Thoracic aorta (tissue), 2 donors: ENCODE measurements at regions not wholly inside any gene's neighbourhood (a gene's known extent, or its start where the extent isn't known, plus 50 kb on each side); places are given as distances from the start of the nearest gene placed in this dataset.

Experiments
- ATAC-seq: fragments of 150-250 bp; one replicate; pipeline ENCODE4 v1.8.0; 2017; ENCODE audit warnings: low read depth; ENCODE audit not compliant: insufficient number of reproducible peaks, low FRiP score
- DNase-seq: peaks from one replicate; pipeline ENCODE4 v3.0.0-alpha.2; 2020; ENCODE audit warnings: low spot score
- H3K27ac ChIP-seq, 2 donors: fragments of 200-600 bp; sonication (generic); 1 replicate in 1 of 2; 2 replicates in 1 of 2; pipeline ENCODE4 v1.5.1; 2016; ENCODE audit warnings: mild to moderate bottlenecking in 2 of 2, moderate library complexity in 2 of 2
- H3K27me3 ChIP-seq: fragments of 200-600 bp; sonication (generic); replicated peaks from 2 replicates; pipeline ENCODE4 v1.6.0; 2016; ENCODE audit warnings: mild to moderate bottlenecking; ENCODE audit not compliant: insufficient read depth
- H3K36me3 ChIP-seq: fragments of 200-600 bp; sonication (generic); one replicate; pipeline ENCODE4 v1.5.1; 2016
- H3K4me1 ChIP-seq, 2 donors: fragments of 200-600 bp; sonication (generic); 1 replicate in 1 of 2; 2 replicates in 1 of 2; pipeline versions ENCODE4 v1.5.1 to v1.6.0; 2016; ENCODE audit warnings: low read depth in 2 of 2, mild to moderate bottlenecking in 1 of 2; ENCODE audit not compliant: control insufficient read depth in 1 of 2
- H3K4me3 ChIP-seq: fragments of 200-600 bp; sonication (generic); 2 replicates; pipeline ENCODE4 v1.5.1; 2016; ENCODE audit warnings: mild to moderate bottlenecking
- H3K9me3 ChIP-seq: fragments of 200-600 bp; sonication (generic); 2 replicates; pipeline ENCODE4 v1.5.1; 2016
- CTCF ChIP-seq: fragments of 200-600 bp; sonication (generic); IDR thresholded peaks from one replicate; pipeline ENCODE4 v1.5.1; 2019; ENCODE audit warnings: antibody characterized with exemption

DNA sequence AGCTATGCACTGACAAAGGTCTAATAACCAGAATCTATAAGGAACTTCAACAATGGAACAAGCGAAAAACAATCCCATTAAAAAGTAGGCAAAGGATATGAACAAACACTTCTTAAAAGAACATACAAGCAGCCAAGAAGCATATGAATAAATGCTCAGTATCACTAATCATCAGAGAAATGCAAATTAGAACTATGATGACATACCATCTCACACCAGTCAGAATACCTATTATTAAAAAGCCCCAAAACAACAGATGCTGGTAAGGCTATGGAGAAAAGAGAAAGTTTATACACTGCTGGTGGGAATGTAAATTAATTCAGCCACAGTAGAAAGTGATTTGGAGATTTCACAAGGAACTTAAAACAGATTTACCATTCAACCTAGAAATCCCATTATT, 211.8 kb downstream of the EDN1 start:
- no peaks in the 10 kb centered on the region for H3K9me3 ChIP-seq
- H3K27ac ChIP-seq, result no peak overlapping the region
- no peak for DNase-seq
- no peaks in the 10 kb centered on the region for H3K27me3 ChIP-seq
- TF ChIP-seq CTCF, result no peak
- no peak overlapping the region for H3K4me3 ChIP-seq
- ATAC-seq, result no peak
- no peaks in the 10 kb centered on the region for H3K36me3 ChIP-seq
- H3K4me1 ChIP-seq, result no peaks in the 10 kb centered on the region

GRCh38 chr6:12504325-12504966, 212.1 kb upstream of the PHACTR1 start:
- peak; percentile 10 for TF ChIP-seq CTCF

DNA sequence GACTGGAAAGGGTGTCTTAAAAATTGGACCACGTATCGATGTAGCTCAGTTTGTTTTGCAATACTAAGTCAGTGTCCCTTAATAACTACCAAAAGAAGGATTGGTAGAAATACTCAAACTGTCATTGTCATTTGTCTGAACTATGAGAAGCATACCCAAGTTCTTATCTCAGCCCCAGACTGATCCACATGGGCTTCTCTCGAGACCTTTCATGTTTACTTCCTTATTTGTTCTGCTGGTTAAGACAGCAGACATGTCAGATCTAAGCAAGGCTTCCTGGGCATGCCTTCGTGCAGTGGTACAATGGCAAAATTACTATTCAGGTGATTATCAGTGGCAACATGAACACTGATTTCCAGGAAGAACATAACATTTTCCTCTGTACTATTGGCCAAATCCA, 211.1 kb upstream of the PHACTR1 start:
- no peaks in the 10 kb centered on the region for H3K4me1 ChIP-seq
- H3K4me3 ChIP-seq, result no peak overlapping the region
- DNase-seq, result no peak
- no peaks in the 10 kb centered on the region for H3K27me3 ChIP-seq
- no peak overlapping the region for H3K27ac ChIP-seq
- ATAC-seq, result no peak
- no peaks in the 10 kb centered on the region for H3K36me3 ChIP-seq
- H3K9me3 ChIP-seq, result no peaks in the 10 kb centered on the region
- no peak for TF ChIP-seq CTCF

More at GRCh38 chr6:12504325-12504966, 212.1 kb upstream of the PHACTR1 start:
- Histone ChIP-seq H3K27me3 (no peaks in the 10 kb centered on the region), H3K4me1 (no peaks in the 10 kb centered on the region), H3K36me3 (no peaks in the 10 kb centered on the region), H3K9me3 (no peaks in the 10 kb centered on the region), H3K4me3 (no peak overlapping the region), H3K27ac (no peak overlapping the region)
- DNase-seq (no peak), ATAC-seq (no peak)

GRCh38 chr6:12506159-12506558, 210.4 kb upstream of the PHACTR1 start:
- Histone ChIP-seq H3K27me3 (no peaks in the 10 kb centered on the region), H3K27ac (no peak overlapping the region), H3K4me1 (no peaks in the 10 kb centered on the region), H3K9me3 (no peaks in the 10 kb centered on the region), H3K4me3 (no peak overlapping the region), H3K36me3 (no peaks in the 10 kb centered on the region)
- ATAC-seq (no peak), DNase-seq (no peak)
- TF ChIP-seq CTCF, result no peak

- no peak for TF ChIP-seq CTCF
- Histone ChIP-seq H3K9me3 (no peaks in the 10 kb centered on the region), H3K27ac (no peak overlapping the region), H3K27me3 (no peaks in the 10 kb centered on the region), H3K36me3 (no peaks in the 10 kb centered on the region), H3K4me1 (no peaks in the 10 kb centered on the region), H3K4me3 (no peak overlapping the region)
- DNase-seq (no peak), ATAC-seq (no peak)
Measured at GRCh38 chr6:12507636-12508035, 208.9 kb upstream of the PHACTR1 start.
